T-helper 1 cell treated with Interleukin-12 subunit alpha and Interleukin-12 subunit beta and Interleukin-4 antibody, amounts not matched to agents 30 μg/mL and 1 μg/mL, for 36 hours (primary cell): ENCODE measurements at regions not wholly inside any gene's neighbourhood (a gene's known extent, or its start where the extent isn't known, plus 50 kb on each side); places are given as distances from the start of the nearest gene placed in this dataset.
"Not testable (repeated sequence)": the region's sequence is repeated elsewhere in the genome, so short reads cannot be mapped to it uniquely, and the experiment has no call there.

ENCODE experiments used
- H3K27ac Mint-ChIP-seq: one replicate; pipeline ENCODE4 v1.8.0; 2021; ENCODE audit warnings: mild to moderate bottlenecking, mixed read lengths
- H3K27me3 Mint-ChIP-seq: one replicate; pipeline ENCODE4 v1.8.0; 2021; ENCODE audit warnings: low read depth, mixed read lengths
- H3K36me3 Mint-ChIP-seq: one replicate; pipeline ENCODE4 v1.8.0; 2021; ENCODE audit warnings: low read depth, mixed read lengths
- H3K4me1 Mint-ChIP-seq: one replicate; pipeline ENCODE4 v1.8.0; 2021; ENCODE audit warnings: low read depth, mixed read lengths
- H3K4me3 Mint-ChIP-seq: one replicate; pipeline ENCODE4 v1.8.0; 2021; ENCODE audit warnings: mild to moderate bottlenecking, moderate library complexity, mixed read lengths
- H3K9me3 Mint-ChIP-seq: one replicate; pipeline ENCODE4 v1.8.0; 2021; ENCODE audit warnings: mixed read lengths

DNA sequence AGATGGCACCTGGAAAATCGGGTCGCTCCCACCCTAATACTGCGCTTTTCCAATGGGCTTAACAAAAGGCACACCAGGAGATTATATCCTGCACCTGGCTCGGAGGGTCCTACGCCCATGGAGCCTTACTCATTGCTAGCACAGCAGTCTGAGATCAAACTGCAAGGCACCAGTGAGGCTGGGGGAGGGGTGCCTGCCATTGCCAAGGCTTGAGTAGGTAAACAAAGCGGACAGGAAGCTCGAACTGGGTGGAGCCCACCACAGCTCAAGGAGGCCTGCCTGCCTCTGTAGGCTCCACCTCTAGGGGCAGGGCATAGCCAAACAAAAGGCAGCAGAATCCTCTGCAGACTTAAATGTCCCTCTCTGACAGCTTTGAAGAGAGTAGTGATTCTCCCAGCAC, 814.8 kb downstream of the SEMA5A start:
- H3K9me3 Mint-ChIP-seq, H3K4me1 Mint-ChIP-seq, H3K4me3 Mint-ChIP-seq, H3K27me3 Mint-ChIP-seq, H3K27ac Mint-ChIP-seq, H3K36me3 Mint-ChIP-seq: not testable (repeated sequence)

DNA sequence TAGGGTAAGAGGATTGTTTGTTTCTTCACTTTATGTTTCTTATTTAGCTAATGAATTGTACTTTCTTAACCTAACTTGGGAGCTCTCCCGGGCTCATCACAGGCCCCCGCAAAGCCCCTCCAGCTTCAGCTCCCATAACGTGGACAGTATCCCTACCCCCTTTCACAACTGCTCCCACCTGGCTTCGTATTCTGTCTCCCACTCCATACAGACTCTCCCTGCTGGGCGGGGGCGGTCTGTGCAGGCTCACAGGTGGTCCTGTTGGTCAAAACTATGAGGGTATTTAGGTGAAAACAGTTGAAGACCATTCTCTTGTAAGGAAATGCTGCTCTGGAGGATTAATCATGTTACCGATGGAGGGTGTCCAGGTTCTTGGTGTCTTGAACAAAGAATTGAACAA, 805.3 kb downstream of the SEMA5A start:
- Mint-ChIP-seq H3K27ac (no peak overlapping the region), H3K4me3 (no peak overlapping the region)

DNA sequence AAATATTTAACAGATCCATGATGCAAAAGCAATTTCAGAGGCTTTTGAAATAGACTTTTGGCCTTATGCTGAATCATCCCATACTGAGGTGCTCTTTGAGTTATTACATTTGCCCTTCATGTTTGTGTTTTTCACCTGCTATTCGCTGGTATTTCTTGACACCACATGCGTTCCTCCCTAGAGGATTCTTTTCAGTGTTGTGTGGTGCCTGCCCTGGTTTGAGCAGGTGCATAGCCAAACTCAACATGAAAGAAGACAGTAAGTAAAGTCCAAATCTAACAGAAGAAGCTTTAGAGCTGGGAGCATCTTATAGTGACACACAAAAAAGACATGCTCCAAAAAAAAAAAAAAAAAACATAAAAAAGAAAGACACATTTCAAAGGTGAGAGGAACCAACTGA, 796.3 kb downstream of the SEMA5A start:
- H3K4me3 Mint-ChIP-seq = no peak overlapping the region
- no peaks in the 10 kb centered on the region for H3K36me3 Mint-ChIP-seq

More for the DNA sequence above, 805.3 kb downstream of the SEMA5A start:
- peaks cover 16% of the 10 kb centered on the region for H3K9me3 Mint-ChIP-seq
- no peaks in the 10 kb centered on the region for H3K27me3 Mint-ChIP-seq
- no peaks in the 10 kb centered on the region for H3K36me3 Mint-ChIP-seq
- no peaks in the 10 kb centered on the region for H3K4me1 Mint-ChIP-seq

DNA sequence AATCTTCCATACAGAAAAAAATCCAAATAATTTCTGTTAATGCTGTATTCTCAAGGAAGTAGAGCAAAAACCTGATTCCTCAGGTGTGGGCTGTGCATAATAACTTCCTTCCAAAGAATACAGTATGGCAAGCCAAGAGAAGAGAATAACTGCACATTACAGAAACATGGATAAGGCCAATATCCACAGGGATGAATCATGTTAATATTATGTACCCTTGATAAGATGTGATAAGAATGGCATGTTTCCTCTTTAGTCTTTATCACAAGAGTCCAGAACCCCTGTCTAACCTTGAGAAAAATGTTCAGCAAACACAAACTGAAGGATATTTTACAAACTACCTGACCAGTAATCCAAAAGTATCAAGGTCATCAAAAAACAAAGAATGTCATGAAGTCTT, 795.8 kb downstream of the SEMA5A start:
- H3K9me3 Mint-ChIP-seq = peaks cover 12% of the 10 kb centered on the region
- H3K4me1 Mint-ChIP-seq = no peaks in the 10 kb centered on the region
- H3K27me3 Mint-ChIP-seq = no peaks in the 10 kb centered on the region
- H3K27ac Mint-ChIP-seq = no peak overlapping the region
- H3K4me3 Mint-ChIP-seq = no peak overlapping the region
- H3K36me3 Mint-ChIP-seq = no peaks in the 10 kb centered on the region

More for the DNA sequence above, 796.3 kb downstream of the SEMA5A start:
- Mint-ChIP-seq H3K27ac (no peak overlapping the region), H3K9me3 (peaks cover 13% of the 10 kb centered on the region), H3K4me1 (no peaks in the 10 kb centered on the region), H3K27me3 (no peaks in the 10 kb centered on the region)

DNA sequence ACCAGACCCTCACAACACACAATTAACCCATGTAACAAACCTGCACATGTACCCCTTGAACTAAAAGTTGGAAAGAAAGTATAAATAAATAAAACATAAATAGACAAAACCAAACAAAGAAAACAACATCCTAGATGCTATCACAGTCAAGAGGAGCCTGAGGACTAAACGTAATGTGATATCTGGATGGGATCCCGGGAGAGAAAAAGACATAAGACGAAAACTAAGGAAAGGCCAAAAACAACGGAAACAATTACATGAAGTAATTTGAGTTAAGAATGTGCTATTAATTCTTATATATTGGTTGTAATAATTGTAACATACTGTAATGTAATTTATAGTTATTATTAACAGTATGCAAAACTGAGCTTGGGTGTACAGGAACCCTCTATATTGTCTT, 793.9 kb downstream of the SEMA5A start:
- peaks cover 9% of the 10 kb centered on the region for H3K9me3 Mint-ChIP-seq

DNA sequence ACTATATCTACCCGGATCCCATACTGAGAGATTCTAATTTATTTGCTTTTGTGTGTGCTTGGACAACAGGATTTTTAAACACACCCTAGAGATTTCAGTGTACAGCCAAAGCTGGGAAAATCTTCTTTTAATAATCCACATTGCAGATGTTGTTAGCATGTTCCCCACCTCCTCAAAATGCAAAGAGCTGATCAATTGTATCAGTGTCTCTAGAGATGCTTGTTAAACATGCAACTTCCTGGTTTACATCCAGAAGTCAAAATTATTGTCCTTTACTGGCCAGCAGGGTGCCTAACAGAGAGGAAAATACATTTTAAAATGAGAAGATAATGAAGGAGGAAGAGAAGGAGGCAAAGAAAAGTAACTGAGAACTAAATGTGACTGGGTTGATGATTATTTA, 793.3 kb downstream of the SEMA5A start:
- Mint-ChIP-seq H3K4me1 (no peaks in the 10 kb centered on the region), H3K4me3 (no peak overlapping the region), H3K27ac (no peak overlapping the region), H3K9me3 (peaks cover 7% of the 10 kb centered on the region), H3K36me3 (no peaks in the 10 kb centered on the region), H3K27me3 (no peaks in the 10 kb centered on the region)

More for the DNA sequence above, 793.9 kb downstream of the SEMA5A start:
- H3K27me3 Mint-ChIP-seq = no peaks in the 10 kb centered on the region
- no peaks in the 10 kb centered on the region for H3K36me3 Mint-ChIP-seq
- no peak overlapping the region for H3K27ac Mint-ChIP-seq
- no peak overlapping the region for H3K4me3 Mint-ChIP-seq
- H3K4me1 Mint-ChIP-seq = no peaks in the 10 kb centered on the region

DNA sequence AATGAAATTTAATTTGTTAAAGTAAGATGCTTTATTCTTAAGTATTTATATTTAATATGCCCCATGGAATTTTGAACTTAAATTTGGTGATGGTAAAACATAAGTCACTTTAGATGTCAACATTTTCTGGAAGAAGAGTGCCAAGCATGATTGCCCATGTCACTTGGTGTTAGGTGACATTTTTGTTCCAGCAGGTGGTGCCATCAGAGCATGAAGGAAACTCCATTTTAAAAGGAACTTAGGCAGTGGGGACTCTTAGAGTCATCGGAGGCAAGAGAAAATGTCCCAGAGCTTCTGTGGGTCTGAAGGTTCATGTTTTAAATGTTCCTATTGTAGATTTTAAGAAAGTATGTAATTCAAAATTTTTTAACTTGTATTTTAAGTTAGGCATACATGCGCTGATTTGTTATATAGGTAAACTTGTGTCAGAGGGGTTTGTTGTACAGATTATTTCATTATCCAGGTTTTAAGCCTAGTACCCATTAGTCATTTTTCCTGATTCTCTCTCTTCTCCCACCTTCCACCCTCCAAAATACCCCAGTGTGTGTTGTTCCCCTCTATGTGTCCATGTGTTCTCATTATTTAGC, 789.3 kb downstream of the SEMA5A start:
- no peaks in the 10 kb centered on the region for H3K27me3 Mint-ChIP-seq
- H3K27ac Mint-ChIP-seq = no peak overlapping the region
- peaks cover 20% of the 10 kb centered on the region for H3K9me3 Mint-ChIP-seq
- no peaks in the 10 kb centered on the region for H3K4me1 Mint-ChIP-seq
- no peaks in the 10 kb centered on the region for H3K36me3 Mint-ChIP-seq
- no peak overlapping the region for H3K4me3 Mint-ChIP-seq

DNA sequence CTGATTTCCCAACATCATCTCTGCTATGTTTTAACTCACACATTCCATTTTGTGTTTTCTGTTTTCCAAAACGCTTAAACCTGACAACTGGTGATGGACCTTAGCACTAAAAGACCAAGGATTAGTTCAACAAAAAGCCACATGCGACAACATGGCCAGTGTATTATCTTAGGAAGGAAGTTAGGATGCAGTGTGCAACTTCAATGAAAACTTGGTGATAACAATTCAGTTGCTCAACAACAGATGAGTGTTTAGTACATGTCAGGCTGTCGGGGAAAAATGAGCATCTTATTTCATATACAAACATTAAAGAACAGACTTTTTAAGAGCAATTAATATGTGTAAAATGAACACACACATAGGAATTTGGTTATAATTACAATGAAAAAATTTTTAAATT, 780.0 kb downstream of the SEMA5A start:
- no peak overlapping the region for H3K27ac Mint-ChIP-seq
- H3K36me3 Mint-ChIP-seq = no peaks in the 10 kb centered on the region
- no peak overlapping the region for H3K4me3 Mint-ChIP-seq
- H3K4me1 Mint-ChIP-seq = no peaks in the 10 kb centered on the region
- H3K27me3 Mint-ChIP-seq = no peaks in the 10 kb centered on the region
- peaks cover 11% of the 10 kb centered on the region for H3K9me3 Mint-ChIP-seq

DNA sequence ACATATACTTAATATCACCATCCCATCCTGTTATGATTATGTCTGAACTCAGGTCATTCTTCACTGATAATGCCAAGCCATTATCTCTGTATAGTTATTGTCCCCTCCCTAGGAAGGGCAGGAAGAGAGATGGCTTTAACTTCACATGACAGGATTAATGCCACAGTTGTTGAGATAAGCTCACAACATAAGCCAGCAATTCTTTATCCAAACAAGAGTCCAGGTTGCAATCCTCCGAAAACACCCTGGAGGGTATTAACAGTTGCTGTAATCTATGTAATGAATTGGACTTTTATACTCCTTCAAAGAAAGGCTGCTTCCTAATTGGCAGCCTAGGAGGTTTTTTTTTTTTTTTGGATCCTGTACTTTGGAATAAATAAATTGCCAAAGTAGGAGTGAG, 779.4 kb downstream of the SEMA5A start:
- Mint-ChIP-seq H3K9me3 (peaks cover 11% of the 10 kb centered on the region), H3K27ac (no peak overlapping the region), H3K36me3 (no peaks in the 10 kb centered on the region), H3K4me3 (no peak overlapping the region), H3K4me1 (no peaks in the 10 kb centered on the region), H3K27me3 (no peaks in the 10 kb centered on the region)

DNA sequence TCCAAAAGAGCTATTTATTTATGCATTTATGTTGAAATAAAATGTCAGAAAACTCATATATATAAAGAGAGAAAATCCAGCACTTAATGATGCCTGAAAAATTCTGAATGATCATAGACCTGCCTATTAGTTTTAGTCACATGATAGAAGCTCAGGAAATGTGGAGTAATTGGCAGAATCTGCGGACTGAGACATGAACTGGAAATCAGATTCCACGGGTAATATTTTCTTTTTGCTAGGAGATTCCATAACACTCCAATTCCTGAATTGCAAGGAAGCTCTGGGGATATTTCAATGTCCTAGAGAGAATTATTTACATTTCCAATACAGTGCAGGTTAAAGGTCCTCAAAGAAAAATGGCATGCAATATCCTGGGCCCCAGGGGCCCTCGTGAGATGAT, 778.8 kb downstream of the SEMA5A start:
- no peak overlapping the region for H3K4me3 Mint-ChIP-seq
- no peaks in the 10 kb centered on the region for H3K4me1 Mint-ChIP-seq
- no peak overlapping the region for H3K27ac Mint-ChIP-seq
- peaks cover 14% of the 10 kb centered on the region for H3K9me3 Mint-ChIP-seq
- H3K27me3 Mint-ChIP-seq = no peaks in the 10 kb centered on the region
- H3K36me3 Mint-ChIP-seq = no peaks in the 10 kb centered on the region

DNA sequence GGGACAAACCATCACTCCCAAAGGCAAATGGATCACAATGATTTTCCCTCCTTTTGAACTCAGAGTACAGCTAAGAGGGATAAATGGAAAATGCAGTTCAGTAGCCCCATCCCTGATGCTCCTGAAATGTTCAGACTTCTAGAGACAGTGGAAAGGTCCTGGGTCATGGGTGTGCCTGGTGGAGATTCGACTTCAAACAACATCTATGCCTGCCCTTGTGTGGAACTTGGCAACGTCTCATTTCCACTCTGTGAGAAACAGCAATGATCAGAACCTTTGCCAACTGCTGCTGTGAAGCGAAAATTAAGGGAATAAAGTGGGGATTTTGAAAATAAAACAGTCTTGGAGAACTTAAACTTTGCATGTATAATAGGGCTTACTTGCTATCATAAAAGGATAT, 778.1 kb downstream of the SEMA5A start:
- H3K4me3 Mint-ChIP-seq = no peak overlapping the region
- H3K36me3 Mint-ChIP-seq = no peaks in the 10 kb centered on the region
- no peaks in the 10 kb centered on the region for H3K27me3 Mint-ChIP-seq
- H3K4me1 Mint-ChIP-seq = no peaks in the 10 kb centered on the region
- H3K9me3 Mint-ChIP-seq = peaks cover 10% of the 10 kb centered on the region
- no peak overlapping the region for H3K27ac Mint-ChIP-seq

DNA sequence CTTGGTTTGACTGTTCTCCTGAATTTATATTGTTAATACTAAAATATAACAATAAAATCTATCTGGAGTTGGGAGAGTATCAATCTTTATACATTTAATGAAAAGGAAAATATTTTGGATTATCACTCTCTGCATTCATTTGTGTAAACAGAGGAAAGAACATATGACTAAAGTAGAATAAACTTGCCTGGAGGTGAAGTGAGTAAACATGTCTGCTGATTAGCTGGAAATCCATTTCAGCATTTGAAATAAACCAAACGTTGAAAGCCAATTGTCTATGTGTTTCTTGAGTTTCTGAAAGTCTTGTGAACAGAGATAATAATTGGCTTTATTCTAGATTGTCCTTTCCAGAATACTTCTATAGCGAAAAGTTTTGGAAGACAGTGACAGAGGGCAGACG, 776.2 kb downstream of the SEMA5A start:
- Mint-ChIP-seq H3K4me1 (no peaks in the 10 kb centered on the region), H3K27me3 (no peaks in the 10 kb centered on the region), H3K36me3 (no peaks in the 10 kb centered on the region), H3K27ac (no peak overlapping the region), H3K4me3 (no peak overlapping the region), H3K9me3 (peaks cover 10% of the 10 kb centered on the region)

DNA sequence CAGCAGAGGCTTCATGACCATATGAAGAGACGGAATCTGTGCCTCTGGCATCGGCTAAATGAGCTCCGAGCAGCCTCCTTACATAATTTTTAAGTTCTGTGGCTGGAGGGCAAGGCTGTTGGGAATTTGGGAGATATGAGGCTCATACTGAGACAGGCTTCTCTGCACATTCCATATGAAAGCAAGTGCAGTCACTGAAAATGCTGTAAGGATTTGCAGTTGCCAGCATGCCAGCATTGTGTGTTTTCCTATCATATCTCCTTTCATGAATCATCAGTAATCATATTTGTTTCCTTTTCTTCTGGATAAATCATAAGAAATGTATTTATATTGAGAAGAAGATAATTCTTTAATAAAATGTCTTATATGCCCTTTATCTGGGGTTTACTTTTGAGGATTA, 775.4 kb downstream of the SEMA5A start:
- H3K36me3 Mint-ChIP-seq = no peaks in the 10 kb centered on the region
- no peaks in the 10 kb centered on the region for H3K27me3 Mint-ChIP-seq
- peaks cover 10% of the 10 kb centered on the region for H3K9me3 Mint-ChIP-seq
- H3K4me3 Mint-ChIP-seq = no peak overlapping the region
- no peak overlapping the region for H3K27ac Mint-ChIP-seq
- no peaks in the 10 kb centered on the region for H3K4me1 Mint-ChIP-seq

DNA sequence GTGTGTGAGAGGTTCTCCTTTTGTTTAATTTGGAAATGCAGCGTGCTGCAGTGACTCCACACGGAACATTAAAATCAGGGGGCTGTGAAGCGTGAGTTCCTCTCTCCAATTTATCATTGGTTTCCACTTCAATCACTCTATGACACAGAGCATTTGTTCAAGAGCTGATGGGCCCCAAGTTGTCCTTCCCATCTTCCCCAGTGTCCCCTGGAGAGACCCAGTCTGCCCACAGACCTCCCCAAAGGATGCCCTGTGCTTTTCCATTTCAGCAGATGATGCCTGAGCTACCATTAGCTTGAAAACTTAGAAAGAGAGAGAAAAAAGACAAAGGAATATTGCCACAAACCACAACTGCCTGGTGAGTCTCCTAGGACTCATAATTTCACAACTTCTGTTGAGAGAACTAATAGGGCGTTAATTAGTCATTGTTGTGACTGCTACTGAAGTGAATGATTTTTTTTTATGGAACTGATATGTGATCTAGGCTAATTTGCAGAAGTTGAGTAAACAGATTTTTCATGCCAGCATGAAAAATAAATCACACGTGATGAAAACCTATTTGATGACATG, 772.7 kb downstream of the SEMA5A start:
- Mint-ChIP-seq H3K27me3 (no peaks in the 10 kb centered on the region), H3K4me1 (no peaks in the 10 kb centered on the region), H3K36me3 (no peaks in the 10 kb centered on the region), H3K4me3 (no peak overlapping the region), H3K9me3 (peaks cover 14% of the 10 kb centered on the region), H3K27ac (no peak overlapping the region)

DNA sequence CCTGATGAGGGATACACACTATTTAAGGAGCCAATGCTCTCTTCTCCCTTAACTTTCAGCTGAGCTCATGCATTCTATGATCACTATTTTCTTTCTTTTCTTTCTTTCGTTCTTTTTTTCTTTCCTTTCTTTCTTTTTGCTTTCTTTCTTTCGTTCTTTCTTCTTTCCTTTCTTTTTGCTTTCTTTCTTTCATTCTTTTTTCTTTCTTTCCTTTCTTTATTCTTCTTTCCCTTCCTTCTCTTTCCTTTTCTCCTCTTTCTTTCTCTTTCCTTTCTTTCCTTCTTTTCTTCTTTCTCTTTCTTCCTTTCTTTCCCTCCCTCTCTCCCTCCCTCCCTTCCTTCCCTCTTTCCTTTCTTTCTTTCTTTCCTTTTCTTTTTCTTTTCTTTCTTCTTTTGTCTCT, 761.2 kb downstream of the SEMA5A start:
- Mint-ChIP-seq H3K27me3 (no peaks in the 10 kb centered on the region), H3K27ac (no peak overlapping the region)

DNA sequence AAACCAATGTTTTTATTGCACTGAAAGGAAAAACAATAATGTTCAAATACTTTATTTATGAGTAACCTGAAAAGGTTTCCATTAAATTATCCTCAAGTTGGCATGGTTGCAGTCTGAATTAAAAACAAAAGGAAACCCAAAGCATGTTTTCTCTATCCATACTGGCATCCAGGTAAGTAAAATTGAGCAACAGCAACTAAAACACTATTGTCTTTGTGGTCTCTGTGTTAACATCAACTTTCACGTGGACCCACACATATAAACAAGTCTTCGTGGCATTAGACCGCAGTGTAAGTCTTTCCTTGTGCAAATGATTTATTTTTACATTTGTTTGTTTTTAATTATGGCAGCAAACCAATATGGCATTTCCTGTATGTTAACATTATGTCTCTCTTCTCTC, 757.6 kb downstream of the SEMA5A start:
- no peak overlapping the region for H3K27ac Mint-ChIP-seq
- H3K36me3 Mint-ChIP-seq = no peaks in the 10 kb centered on the region
- H3K4me3 Mint-ChIP-seq = no peak overlapping the region
- H3K4me1 Mint-ChIP-seq = no peaks in the 10 kb centered on the region
- H3K27me3 Mint-ChIP-seq = no peaks in the 10 kb centered on the region
- peaks cover 27% of the 10 kb centered on the region for H3K9me3 Mint-ChIP-seq

More for the DNA sequence above, 761.2 kb downstream of the SEMA5A start:
- Mint-ChIP-seq H3K4me3 (no peak overlapping the region), H3K36me3 (no peaks in the 10 kb centered on the region), H3K9me3 (peaks cover 27% of the 10 kb centered on the region), H3K4me1 (no peaks in the 10 kb centered on the region)
